T-helper 1 cell treated with Interleukin-12 subunit alpha and Interleukin-12 subunit beta and Interleukin-4 antibody, amounts not matched to agents 30 μg/mL and 1 μg/mL, for 36 hours (primary cell): ENCODE measurements at regions not wholly inside any gene's neighbourhood (a gene's known extent, or its start where the extent isn't known, plus 50 kb on each side); places are given as distances from the start of the nearest gene placed in this dataset.

Experiments used
- H3K27ac Mint-ChIP-seq: one replicate; pipeline ENCODE4 v1.8.0; 2021; ENCODE audit warnings: mild to moderate bottlenecking, mixed read lengths
- H3K27me3 Mint-ChIP-seq: one replicate; pipeline ENCODE4 v1.8.0; 2021; ENCODE audit warnings: low read depth, mixed read lengths
- H3K36me3 Mint-ChIP-seq: one replicate; pipeline ENCODE4 v1.8.0; 2021; ENCODE audit warnings: low read depth, mixed read lengths
- H3K4me1 Mint-ChIP-seq: one replicate; pipeline ENCODE4 v1.8.0; 2021; ENCODE audit warnings: low read depth, mixed read lengths
- H3K4me3 Mint-ChIP-seq: one replicate; pipeline ENCODE4 v1.8.0; 2021; ENCODE audit warnings: mild to moderate bottlenecking, moderate library complexity, mixed read lengths
- H3K9me3 Mint-ChIP-seq: one replicate; pipeline ENCODE4 v1.8.0; 2021; ENCODE audit warnings: mixed read lengths

GRCh38 chr14:53306267-53306721, 153.2 kb upstream of the DDHD1 start:
- no peaks in the 10 kb centered on the region for H3K36me3 Mint-ChIP-seq
- peaks cover 10% of the 10 kb centered on the region for H3K9me3 Mint-ChIP-seq
- no peak overlapping the region for H3K27ac Mint-ChIP-seq
- H3K4me1 Mint-ChIP-seq = peaks cover 11% of the 10 kb centered on the region
- H3K4me3 Mint-ChIP-seq = peak overlapping the region; percentile 54
- H3K27me3 Mint-ChIP-seq = peaks cover 8% of the 10 kb centered on the region

DNA sequence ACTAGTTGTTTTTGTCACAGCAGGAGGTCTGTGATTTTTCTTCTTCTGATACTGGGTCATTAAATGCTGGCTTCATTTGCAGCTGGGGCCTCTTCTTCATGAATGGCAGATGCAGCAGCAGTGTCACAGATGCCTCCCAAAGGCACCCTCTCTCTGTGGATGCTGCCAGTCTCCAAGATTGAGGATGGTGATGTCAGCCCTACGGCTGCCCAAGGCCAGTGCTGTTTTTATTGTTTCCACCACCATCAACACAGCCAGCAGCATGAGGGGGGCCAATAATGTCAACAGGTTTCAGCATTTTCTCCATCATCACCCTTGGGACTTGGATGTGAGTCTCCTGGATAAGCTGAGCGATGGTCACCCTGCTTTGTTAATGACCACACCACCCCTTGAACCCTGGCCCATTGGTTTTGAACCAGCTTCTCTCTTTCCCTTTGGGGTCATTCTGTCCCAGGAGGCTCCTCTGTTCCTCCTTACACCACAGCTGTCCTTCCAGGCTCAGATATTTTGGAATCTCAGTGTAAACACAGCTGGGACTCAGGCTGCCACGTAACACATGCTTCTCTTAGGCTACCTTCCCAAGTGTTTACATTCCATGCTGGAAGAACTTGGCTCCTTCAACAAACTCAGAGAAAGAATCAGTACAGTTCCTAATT, 151.7 kb upstream of the DDHD1 start:
- H3K9me3 Mint-ChIP-seq = peaks cover 4% of the 10 kb centered on the region
- peaks cover 6% of the 10 kb centered on the region for H3K4me1 Mint-ChIP-seq
- no peaks in the 10 kb centered on the region for H3K36me3 Mint-ChIP-seq
- H3K27ac Mint-ChIP-seq = no peak overlapping the region
- H3K4me3 Mint-ChIP-seq = no peak overlapping the region
- peaks cover 8% of the 10 kb centered on the region for H3K27me3 Mint-ChIP-seq

- no peaks in the 10 kb centered on the region for H3K27me3 Mint-ChIP-seq
- H3K36me3 Mint-ChIP-seq = no peaks in the 10 kb centered on the region
- no peaks in the 10 kb centered on the region for H3K9me3 Mint-ChIP-seq
- no peak overlapping the region for H3K4me3 Mint-ChIP-seq
- no peak overlapping the region for H3K27ac Mint-ChIP-seq
- peaks cover 1% of the 10 kb centered on the region for H3K4me1 Mint-ChIP-seq
Measured at GRCh38 chr14:53295985-53296582, 143.0 kb upstream of the DDHD1 start.

DNA sequence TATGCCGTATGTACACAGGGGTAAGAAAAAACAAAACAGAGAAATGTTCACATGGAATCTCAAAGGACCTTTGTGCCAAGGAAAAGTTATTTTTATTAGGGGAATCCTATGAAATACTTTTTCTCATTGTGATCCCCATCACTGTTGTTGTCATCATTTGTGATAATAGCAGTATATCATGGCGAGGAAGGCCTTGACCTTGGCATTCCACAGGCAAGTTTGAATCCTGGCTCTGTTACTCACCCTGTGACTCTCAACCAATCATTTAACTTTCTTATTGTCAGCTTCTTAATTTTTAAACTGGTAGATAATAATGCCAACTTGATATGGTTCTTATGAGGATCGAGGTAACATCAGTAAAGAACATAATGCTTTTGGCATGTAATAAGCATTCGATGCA, 142.2 kb upstream of the DDHD1 start:
- Mint-ChIP-seq H3K4me3 (no peak overlapping the region), H3K4me1 (peaks cover 1% of the 10 kb centered on the region), H3K27me3 (no peaks in the 10 kb centered on the region), H3K9me3 (no peaks in the 10 kb centered on the region), H3K36me3 (no peaks in the 10 kb centered on the region), H3K27ac (no peak overlapping the region)

- peaks cover 8% of the 10 kb centered on the region for H3K27me3 Mint-ChIP-seq
- H3K4me3 Mint-ChIP-seq = no peak overlapping the region
- H3K9me3 Mint-ChIP-seq = peaks cover 2% of the 10 kb centered on the region
- H3K4me1 Mint-ChIP-seq = no peaks in the 10 kb centered on the region
- H3K36me3 Mint-ChIP-seq = no peaks in the 10 kb centered on the region
- H3K27ac Mint-ChIP-seq = no peak overlapping the region
Measured at GRCh38 chr14:53286301-53286700, 133.2 kb upstream of the DDHD1 start.

GRCh38 chr14:53285821-53286220, 132.7 kb upstream of the DDHD1 start:
- H3K36me3 Mint-ChIP-seq = no peaks in the 10 kb centered on the region
- H3K4me1 Mint-ChIP-seq = no peaks in the 10 kb centered on the region
- peaks cover 9% of the 10 kb centered on the region for H3K27me3 Mint-ChIP-seq

DNA sequence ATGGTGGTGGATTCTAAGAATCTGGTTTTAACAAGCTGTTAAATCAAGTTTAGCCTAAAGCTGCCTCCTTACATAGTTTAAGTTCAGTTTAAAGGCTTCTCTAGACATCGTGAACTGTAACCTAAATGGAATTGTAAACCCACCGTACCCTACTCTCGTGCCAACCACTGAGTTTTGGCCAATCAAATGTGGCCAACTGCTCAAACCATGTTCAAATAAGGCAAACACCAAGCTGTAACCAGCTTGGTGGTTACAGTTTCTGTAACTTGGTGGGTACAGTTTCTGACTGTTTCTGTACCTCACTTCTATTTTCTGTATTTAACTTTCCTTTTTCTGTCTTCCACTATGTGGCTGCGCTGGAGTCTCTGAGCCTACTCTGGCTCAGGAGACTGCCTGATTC, 131.9 kb upstream of the DDHD1 start:
- no peaks in the 10 kb centered on the region for H3K36me3 Mint-ChIP-seq
- no peaks in the 10 kb centered on the region for H3K4me1 Mint-ChIP-seq
- H3K27me3 Mint-ChIP-seq = peaks cover 12% of the 10 kb centered on the region
- H3K9me3 Mint-ChIP-seq = peaks cover 7% of the 10 kb centered on the region
- H3K27ac Mint-ChIP-seq = no peak overlapping the region
- H3K4me3 Mint-ChIP-seq = no peak overlapping the region

More at GRCh38 chr14:53285821-53286220, 132.7 kb upstream of the DDHD1 start:
- Mint-ChIP-seq H3K9me3 (peaks cover 4% of the 10 kb centered on the region), H3K27ac (no peak overlapping the region), H3K4me3 (no peak overlapping the region)

DNA sequence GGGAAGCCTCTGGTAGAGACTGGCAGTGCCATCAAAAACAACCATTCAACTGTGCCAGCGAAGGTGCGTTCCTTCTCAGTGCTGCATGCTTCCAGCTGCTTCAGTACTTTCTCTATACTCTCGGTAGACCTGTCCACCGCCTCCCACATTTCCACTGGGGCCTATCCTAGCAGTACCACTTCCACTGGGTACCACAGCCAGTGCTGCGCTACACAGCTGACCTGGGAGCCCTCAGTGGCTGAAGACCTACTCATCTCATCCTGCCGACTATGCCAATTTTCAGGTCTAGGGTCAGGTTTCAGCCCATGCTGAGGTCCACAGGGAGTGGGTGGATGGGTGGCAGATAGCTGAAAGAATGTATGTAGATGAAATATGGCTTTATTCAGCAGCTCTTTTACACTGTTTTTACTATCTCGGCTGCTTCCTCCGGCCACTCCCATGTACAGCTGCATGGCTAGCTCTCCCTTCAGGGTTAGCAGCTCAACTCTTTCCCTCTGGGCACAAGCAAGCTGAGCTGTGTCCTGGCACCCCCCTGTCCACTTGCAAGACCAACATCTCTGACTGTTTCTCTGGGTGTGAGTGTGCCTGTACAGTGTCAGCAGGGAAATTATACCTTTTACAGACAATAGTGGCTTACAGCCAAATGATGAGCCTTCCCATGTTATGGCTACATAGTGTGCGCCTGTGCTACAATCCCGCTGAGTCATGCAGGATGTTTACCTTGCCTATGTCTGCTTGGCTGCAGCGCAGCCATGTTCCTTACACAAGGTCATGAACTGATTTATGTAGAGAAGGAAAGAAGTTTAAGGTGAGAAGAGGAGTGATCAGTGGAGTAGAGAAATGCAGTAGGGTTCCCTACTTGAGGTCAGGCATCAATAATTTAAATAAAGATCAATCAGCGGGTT, 125.7 kb upstream of the DDHD1 start:
- H3K27me3 Mint-ChIP-seq = peaks cover 4% of the 10 kb centered on the region
- H3K4me3 Mint-ChIP-seq = no peak overlapping the region
- no peaks in the 10 kb centered on the region for H3K4me1 Mint-ChIP-seq
- no peaks in the 10 kb centered on the region for H3K36me3 Mint-ChIP-seq
- no peak overlapping the region for H3K27ac Mint-ChIP-seq
- peaks cover 9% of the 10 kb centered on the region for H3K9me3 Mint-ChIP-seq

GRCh38 chr14:53273671-53274072, 120.5 kb upstream of the DDHD1 start:
- no peak overlapping the region for H3K27ac Mint-ChIP-seq
- H3K4me3 Mint-ChIP-seq = no peak overlapping the region
- no peaks in the 10 kb centered on the region for H3K27me3 Mint-ChIP-seq
- H3K4me1 Mint-ChIP-seq = no peaks in the 10 kb centered on the region
- no peaks in the 10 kb centered on the region for H3K36me3 Mint-ChIP-seq
- H3K9me3 Mint-ChIP-seq = peaks cover 3% of the 10 kb centered on the region

GRCh38 chr14:53265025-53265424, 111.9 kb upstream of the DDHD1 start:
- H3K27me3 Mint-ChIP-seq = no peaks in the 10 kb centered on the region
- peaks cover 19% of the 10 kb centered on the region for H3K9me3 Mint-ChIP-seq
- no peaks in the 10 kb centered on the region for H3K4me1 Mint-ChIP-seq

DNA sequence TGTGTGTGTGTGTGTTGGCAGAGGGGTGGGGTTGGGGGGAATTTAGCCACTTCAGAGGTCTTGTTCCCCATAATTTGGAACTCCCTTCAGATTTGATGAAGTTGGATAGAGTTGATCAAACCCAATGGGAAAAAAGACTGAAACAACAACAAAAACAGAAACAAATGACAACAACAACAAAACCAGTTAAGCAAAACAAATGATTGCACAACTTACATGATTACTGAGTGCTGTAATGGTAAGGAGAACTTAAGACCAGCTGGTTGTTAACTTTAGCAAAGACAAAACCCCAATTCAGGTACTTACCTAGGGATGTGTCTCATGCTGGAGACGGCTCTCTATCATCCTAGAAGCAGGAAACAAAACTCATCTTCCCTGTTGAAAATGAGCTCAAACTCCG, 107.8 kb upstream of the DDHD1 start:
- Mint-ChIP-seq H3K9me3 (peaks cover 18% of the 10 kb centered on the region), H3K27me3 (no peaks in the 10 kb centered on the region), H3K27ac (no peak overlapping the region), H3K4me1 (no peaks in the 10 kb centered on the region), H3K4me3 (no peak overlapping the region), H3K36me3 (no peaks in the 10 kb centered on the region)

More at GRCh38 chr14:53265025-53265424, 111.9 kb upstream of the DDHD1 start:
- no peak overlapping the region for H3K27ac Mint-ChIP-seq
- H3K4me3 Mint-ChIP-seq = no peak overlapping the region
- H3K36me3 Mint-ChIP-seq = no peaks in the 10 kb centered on the region

DNA sequence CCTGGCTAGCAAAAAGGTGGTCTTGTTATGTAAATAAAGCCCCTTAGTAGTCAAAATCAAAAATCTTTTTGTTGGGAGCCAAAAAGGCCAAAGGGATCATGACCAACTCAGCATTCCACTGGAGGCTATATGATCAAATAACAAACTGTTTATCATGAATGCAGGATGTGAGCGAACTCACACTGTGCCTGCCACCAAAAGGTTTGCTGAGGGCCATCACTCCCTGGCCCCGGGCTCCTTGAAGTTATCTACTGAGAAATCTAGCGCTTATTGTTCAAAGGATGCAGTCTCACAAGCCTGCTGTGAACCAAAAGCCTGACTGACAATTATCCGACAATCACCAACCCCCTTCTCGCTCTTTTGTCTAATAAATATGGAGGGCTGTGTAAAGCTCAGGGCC, 107.2 kb upstream of the DDHD1 start:
- Mint-ChIP-seq H3K4me1 (no peaks in the 10 kb centered on the region), H3K9me3 (peaks cover 19% of the 10 kb centered on the region), H3K36me3 (no peaks in the 10 kb centered on the region), H3K27ac (no peak overlapping the region), H3K27me3 (no peaks in the 10 kb centered on the region), H3K4me3 (no peak overlapping the region)

DNA sequence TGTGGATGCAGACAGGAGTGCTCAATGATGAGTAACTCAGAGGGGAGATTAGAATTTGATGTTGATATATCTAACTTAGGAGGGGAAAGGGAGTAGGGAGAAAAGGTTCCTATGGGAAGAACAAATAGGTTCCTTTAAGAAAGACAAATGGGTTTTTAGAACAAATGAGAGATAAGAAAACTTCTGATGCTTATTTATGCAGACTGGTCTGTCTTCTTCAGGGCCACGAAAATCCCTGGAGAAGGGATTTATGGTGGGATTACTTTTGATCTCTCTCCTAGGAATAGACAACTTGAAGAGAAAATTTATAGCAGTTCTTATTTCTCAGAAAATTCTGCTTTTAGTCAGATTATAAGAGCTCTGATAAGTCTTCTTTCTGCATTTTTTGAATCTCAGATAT, 99.0 kb upstream of the DDHD1 start:
- no peaks in the 10 kb centered on the region for H3K27me3 Mint-ChIP-seq
- no peaks in the 10 kb centered on the region for H3K4me1 Mint-ChIP-seq
- no peaks in the 10 kb centered on the region for H3K36me3 Mint-ChIP-seq

DNA sequence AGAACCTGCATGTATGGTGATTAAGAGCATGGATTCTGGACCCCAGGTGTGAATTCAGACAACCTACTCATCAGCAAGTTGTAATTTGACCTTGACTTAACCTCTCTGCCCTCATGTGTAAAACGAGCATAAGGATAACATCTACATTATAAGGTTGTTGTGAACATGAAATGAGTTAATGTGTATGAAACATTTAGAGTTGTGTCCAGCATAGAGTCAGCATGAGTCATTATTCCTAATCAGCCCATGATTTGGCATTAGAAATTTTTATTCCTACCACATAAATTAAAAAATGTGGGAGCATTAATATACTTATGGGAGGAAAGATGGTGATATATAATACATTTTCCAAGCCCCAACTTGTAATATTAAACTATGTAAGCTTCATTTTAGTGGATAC, 95.9 kb upstream of the DDHD1 start:
- Mint-ChIP-seq H3K27ac (no peak overlapping the region), H3K36me3 (peaks cover 2% of the 10 kb centered on the region), H3K4me3 (no peak overlapping the region), H3K9me3 (peaks cover 15% of the 10 kb centered on the region), H3K4me1 (no peaks in the 10 kb centered on the region), H3K27me3 (no peaks in the 10 kb centered on the region)

More for the DNA sequence above, 99.0 kb upstream of the DDHD1 start:
- peaks cover 16% of the 10 kb centered on the region for H3K9me3 Mint-ChIP-seq
- H3K4me3 Mint-ChIP-seq = no peak overlapping the region
- H3K27ac Mint-ChIP-seq = no peak overlapping the region
